DND-41 (cell line): ENCODE measurements at regions not wholly inside any gene's neighbourhood (a gene's known extent, or its start where the extent isn't known, plus 50 kb on each side); places are given as distances from the start of the nearest gene placed in this dataset.

ENCODE experiments used
- ATAC-seq: fragments of 200-7000 bp; cut with Tn5 transposase; 3 replicates; pipeline ENCODE4 v1.9.1; 2021; ENCODE audit warnings: low read depth; ENCODE audit not compliant: insufficient read depth
- DNase-seq: peaks from one replicate; pipeline ENCODE4 v3.0.0-alpha.2; 2020
- H2AFZ ChIP-seq: 2 replicates; pipeline ENCODE4 v1.6.0; 2012; ENCODE audit warnings: low read depth, low read length
- H3K27ac ChIP-seq: 2 replicates; pipeline ENCODE4 v1.5.1; 2012; ENCODE audit warnings: low read length, inconsistent platforms
- H3K27me3 ChIP-seq: fragments of 200-600 bp; sonication (generic); 2 replicates; pipeline ENCODE4 v1.6.0; 2012; ENCODE audit warnings: low read length, mild to moderate bottlenecking, inconsistent platforms; ENCODE audit not compliant: insufficient read depth, poor library complexity
- H3K36me3 ChIP-seq: 2 replicates; pipeline ENCODE4 v1.5.1; 2012; ENCODE audit warnings: low read length, inconsistent platforms; ENCODE audit not compliant: insufficient read depth
- H3K4me1 ChIP-seq: 2 replicates; pipeline ENCODE4 v1.5.1; 2012; ENCODE audit warnings: mild to moderate bottlenecking, low read length; ENCODE audit not compliant: insufficient read depth
- H3K4me2 ChIP-seq: 2 replicates; pipeline ENCODE4 v1.6.0; 2012; ENCODE audit warnings: mild to moderate bottlenecking, moderate library complexity, low read length, inconsistent platforms; ENCODE audit not compliant: insufficient read depth
- H3K4me3 ChIP-seq, 2 experiments: fragments of 200-600 bp in 1 of 2; shearing (Covaris generic) in 1 of 2; 2 replicates each; pipeline ENCODE4 v1.5.1; 2012 to 2016; ENCODE audit warnings: inconsistent platforms in 2 of 2, low read length in 2 of 2, mild to moderate bottlenecking in 2 of 2, low read depth in 1 of 2, moderate library complexity in 1 of 2
- H3K79me2 ChIP-seq: 2 replicates; pipeline ENCODE4 v1.6.0; 2012; ENCODE audit warnings: low read length, inconsistent platforms; ENCODE audit not compliant: insufficient read depth
- H3K9ac ChIP-seq: 2 replicates; pipeline ENCODE4 v1.6.0; 2012; ENCODE audit warnings: low read depth, mild to moderate bottlenecking, inconsistent platforms, low read length, moderate library complexity
- H3K9me3 ChIP-seq: 2 replicates; pipeline ENCODE4 v1.5.1; 2012; ENCODE audit warnings: low read length, moderate library complexity, mild to moderate bottlenecking, inconsistent platforms; ENCODE audit not compliant: insufficient read depth, severe bottlenecking
- H4K20me1 ChIP-seq: 2 replicates; pipeline ENCODE4 v1.6.0; 2012; ENCODE audit warnings: low read length; ENCODE audit not compliant: insufficient read depth
- EZH2 ChIP-seq: IDR thresholded peaks from 3 replicates; pipeline ENCODE4 v1.6.1; 2012; ENCODE audit warnings: borderline replicate concordance, low read depth, mild to moderate bottlenecking, moderate library complexity, low read length, inconsistent platforms; ENCODE audit not compliant: severe bottlenecking
- TF ChIP-seq, protein P1 (sequence below): IDR thresholded peaks from 2 replicates; pipeline ENCODE4 v1.5.1; 2012; ENCODE audit warnings: borderline replicate concordance, low read length, moderate library complexity, mild to moderate bottlenecking; ENCODE audit not compliant: poor library complexity, severe bottlenecking; ENCODE audit errors: extremely low read depth

DNA sequence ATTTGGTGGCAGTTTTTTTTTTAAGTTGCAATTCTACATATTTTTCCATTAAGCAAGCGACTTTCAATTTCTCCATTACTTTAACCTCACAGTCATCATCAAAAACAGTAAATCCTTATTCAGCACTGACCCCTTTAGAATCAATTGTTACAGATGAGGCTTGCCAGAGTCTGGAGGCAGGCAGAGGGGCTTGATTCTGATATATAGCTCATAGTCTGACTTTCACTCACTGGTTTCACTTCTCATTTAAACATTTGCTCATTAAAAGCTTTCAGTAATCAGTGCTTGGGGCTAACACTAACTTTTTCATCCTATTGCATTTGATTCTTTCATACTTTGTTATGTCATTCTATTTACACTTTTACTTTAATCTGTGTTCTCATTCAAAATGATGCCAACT, 88.4 kb downstream of the PYDC2 start:
- no peaks in the 10 kb centered on the region for H4K20me1 ChIP-seq
- H3K79me2 ChIP-seq = no peaks in the 10 kb centered on the region
- no peak overlapping the region for H3K4me3 ChIP-seq
- no peak overlapping the region for H3K4me2 ChIP-seq
- no peak overlapping the region for H3K27ac ChIP-seq
- H2AFZ ChIP-seq = no peak overlapping the region
- H3K36me3 ChIP-seq = no peaks in the 10 kb centered on the region
- no peaks in the 10 kb centered on the region for H3K4me1 ChIP-seq
- TF ChIP-seq, protein P1, sequence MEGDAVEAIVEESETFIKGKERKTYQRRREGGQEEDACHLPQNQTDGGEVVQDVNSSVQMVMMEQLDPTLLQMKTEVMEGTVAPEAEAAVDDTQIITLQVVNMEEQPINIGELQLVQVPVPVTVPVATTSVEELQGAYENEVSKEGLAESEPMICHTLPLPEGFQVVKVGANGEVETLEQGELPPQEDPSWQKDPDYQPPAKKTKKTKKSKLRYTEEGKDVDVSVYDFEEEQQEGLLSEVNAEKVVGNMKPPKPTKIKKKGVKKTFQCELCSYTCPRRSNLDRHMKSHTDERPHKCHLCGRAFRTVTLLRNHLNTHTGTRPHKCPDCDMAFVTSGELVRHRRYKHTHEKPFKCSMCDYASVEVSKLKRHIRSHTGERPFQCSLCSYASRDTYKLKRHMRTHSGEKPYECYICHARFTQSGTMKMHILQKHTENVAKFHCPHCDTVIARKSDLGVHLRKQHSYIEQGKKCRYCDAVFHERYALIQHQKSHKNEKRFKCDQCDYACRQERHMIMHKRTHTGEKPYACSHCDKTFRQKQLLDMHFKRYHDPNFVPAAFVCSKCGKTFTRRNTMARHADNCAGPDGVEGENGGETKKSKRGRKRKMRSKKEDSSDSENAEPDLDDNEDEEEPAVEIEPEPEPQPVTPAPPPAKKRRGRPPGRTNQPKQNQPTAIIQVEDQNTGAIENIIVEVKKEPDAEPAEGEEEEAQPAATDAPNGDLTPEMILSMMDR = no peak
- no peak for TF ChIP-seq EZH2
- no peaks in the 10 kb centered on the region for H3K27me3 ChIP-seq
- no peak for ATAC-seq
- DNase-seq = no peak
- no peak overlapping the region for H3K9ac ChIP-seq
- H3K9me3 ChIP-seq = no peaks in the 10 kb centered on the region

DNA sequence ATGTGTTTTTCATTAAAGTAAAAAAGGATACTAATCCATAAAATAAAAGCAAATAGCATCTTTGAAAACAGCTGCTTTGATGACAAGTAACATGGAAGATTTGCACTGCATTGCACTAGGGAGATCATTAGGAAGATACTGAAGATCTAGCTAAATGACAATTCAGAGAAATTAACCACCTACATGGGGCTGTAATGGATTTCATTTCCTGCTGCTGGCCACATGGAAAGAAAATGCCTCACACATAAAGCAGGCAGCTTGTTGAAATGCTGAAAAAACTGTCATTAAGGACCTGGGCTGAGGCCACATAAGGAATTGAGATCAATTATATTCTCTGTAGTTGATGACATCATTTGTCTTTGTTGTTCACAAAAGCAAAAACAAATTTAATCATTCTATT, 94.1 kb downstream of the PYDC2 start:
- no peaks in the 10 kb centered on the region for H3K4me1 ChIP-seq
- no peak overlapping the region for H3K9ac ChIP-seq
- no peak overlapping the region for H3K27ac ChIP-seq
- H3K79me2 ChIP-seq = no peaks in the 10 kb centered on the region
- H3K4me2 ChIP-seq = no peak overlapping the region
- ATAC-seq (no peak), DNase-seq (no peak)
- no peak overlapping the region for H3K4me3 ChIP-seq
- no peaks in the 10 kb centered on the region for H3K36me3 ChIP-seq
- no peaks in the 10 kb centered on the region for H3K9me3 ChIP-seq
- no peak overlapping the region for H2AFZ ChIP-seq
- TF ChIP-seq, protein P1 = no peak
- no peak for TF ChIP-seq EZH2
- no peaks in the 10 kb centered on the region for H3K27me3 ChIP-seq
- no peaks in the 10 kb centered on the region for H4K20me1 ChIP-seq

DNA sequence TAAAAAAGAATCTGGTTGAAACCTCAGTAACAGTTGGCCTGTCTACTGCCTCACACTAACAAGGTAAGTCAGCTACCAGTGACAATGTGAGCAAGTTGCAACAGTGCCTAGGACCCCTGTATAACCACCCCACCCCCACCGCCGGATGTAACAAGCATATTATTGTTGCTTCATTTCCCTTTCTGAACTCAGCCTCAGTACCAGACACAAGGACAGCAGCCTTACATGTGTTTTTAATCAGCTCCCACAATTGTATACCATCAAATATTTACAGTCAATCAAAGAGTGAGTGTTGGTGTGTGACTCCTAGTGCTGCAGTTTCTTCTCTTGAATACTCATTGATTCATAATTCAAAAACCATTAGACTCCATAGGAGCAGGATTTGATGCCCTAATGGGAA, 96.4 kb downstream of the PYDC2 start:
- no peak overlapping the region for H2AFZ ChIP-seq
- no peak overlapping the region for H3K4me3 ChIP-seq
- no peaks in the 10 kb centered on the region for H3K4me1 ChIP-seq
- DNase-seq (no peak), ATAC-seq (no peak)
- no peak overlapping the region for H3K4me2 ChIP-seq
- TF ChIP-seq EZH2 = no peak
- TF ChIP-seq, protein P1 = no peak
- H3K9ac ChIP-seq = no peak overlapping the region
- no peaks in the 10 kb centered on the region for H3K79me2 ChIP-seq
- no peaks in the 10 kb centered on the region for H3K27me3 ChIP-seq
- H4K20me1 ChIP-seq = no peaks in the 10 kb centered on the region
- no peaks in the 10 kb centered on the region for H3K36me3 ChIP-seq
- no peaks in the 10 kb centered on the region for H3K9me3 ChIP-seq
- no peak overlapping the region for H3K27ac ChIP-seq

DNA sequence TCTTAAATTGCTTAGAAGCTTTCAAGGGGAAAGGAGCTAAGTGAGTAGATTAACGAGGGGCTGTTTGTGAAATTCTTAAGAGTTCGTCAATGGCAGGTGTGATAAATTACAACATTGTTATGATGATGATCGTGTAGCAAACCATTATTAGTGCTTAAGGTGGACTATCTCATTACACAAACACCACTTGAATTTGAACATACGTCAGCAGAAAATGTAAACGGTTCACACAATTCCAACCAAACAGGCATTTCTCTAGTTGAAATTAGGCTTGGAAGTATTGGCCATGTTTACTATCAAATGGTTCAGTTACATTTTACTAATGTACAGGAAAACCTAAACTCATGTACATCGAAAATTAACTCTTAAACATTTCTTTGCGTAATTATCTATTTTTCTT, 102.8 kb downstream of the PYDC2 start:
- Histone ChIP-seq H3K27me3 (no peaks in the 10 kb centered on the region), H2AFZ (no peak overlapping the region), H3K36me3 (no peaks in the 10 kb centered on the region), H3K4me3 (no peak overlapping the region), H3K4me2 (no peak overlapping the region), H3K9me3 (no peaks in the 10 kb centered on the region), H4K20me1 (no peaks in the 10 kb centered on the region), H3K4me1 (no peaks in the 10 kb centered on the region), H3K27ac (no peak overlapping the region), H3K79me2 (no peaks in the 10 kb centered on the region), H3K9ac (no peak overlapping the region)
- TF ChIP-seq EZH2 = no peak
- TF ChIP-seq, protein P1 = no peak
- DNase-seq = no peak
- ATAC-seq = no peak
